Lung (tissue), 11 donors: ENCODE measurements at regions not wholly inside any gene's neighbourhood (a gene's known extent, or its start where the extent isn't known, plus 50 kb on each side); places are given as distances from the start of the nearest gene placed in this dataset.

Experiments
- ATAC-seq: fragments of 200-7000 bp; cut with Tn5 transposase; one replicate; pipeline ENCODE4 v1.9.1; 2020; ENCODE audit warnings: moderate number of reproducible peaks; ENCODE audit not compliant: insufficient read depth, low FRiP score
- DNase-seq, 3 donors: peaks; one replicate each; pipeline ENCODE4 v3.0.0-alpha.2; 2013 to 2017
- H3K27ac ChIP-seq, 2 donors: one replicate each; pipeline ENCODE4 v1.5.1; 2013; ENCODE audit warnings: mild to moderate bottlenecking in 2 of 2, moderate library complexity in 2 of 2, control low read depth in 1 of 2, inconsistent platforms in 1 of 2, low read depth in 1 of 2, low read length in 1 of 2
- H3K27me3 ChIP-seq, 3 donors: one replicate each; pipeline ENCODE4 v1.5.1; 2013; ENCODE audit warnings: low read length in 2 of 3; ENCODE audit not compliant: control insufficient read depth in 3 of 3, insufficient read depth in 3 of 3
- H3K36me3 ChIP-seq, 4 donors: one replicate each; pipeline ENCODE4 v1.5.1; 2013; ENCODE audit warnings: low read length in 4 of 4, mild to moderate bottlenecking in 1 of 4, moderate library complexity in 1 of 4; ENCODE audit not compliant: control insufficient read depth in 4 of 4, insufficient read depth in 4 of 4
- H3K4me1 ChIP-seq, 5 donors: one replicate each; pipeline ENCODE4 v1.5.1; 2013; ENCODE audit warnings: low read length in 5 of 5, mild to moderate bottlenecking in 2 of 5, moderate library complexity in 1 of 5; ENCODE audit not compliant: control insufficient read depth in 5 of 5, insufficient read depth in 5 of 5
- H3K4me3 ChIP-seq: one replicate; pipeline ENCODE4 v1.5.1; 2013; ENCODE audit warnings: mild to moderate bottlenecking, control low read depth, moderate library complexity
- H3K9ac ChIP-seq, 2 donors: one replicate each; pipeline ENCODE4 v1.5.1; 2013; ENCODE audit warnings: low read length in 2 of 2, control low read depth in 1 of 2; ENCODE audit not compliant: insufficient read depth in 1 of 2
- H3K9me3 ChIP-seq, 4 donors: one replicate each; pipeline ENCODE4 v1.5.1; 2013; ENCODE audit warnings: low read length in 3 of 4, mild to moderate bottlenecking in 1 of 4, moderate library complexity in 1 of 4; ENCODE audit not compliant: control insufficient read depth in 4 of 4, insufficient read depth in 3 of 4
- WGBS, 2 donors: extraction: QIAGEN DNeasy Blood & Tissue Kit; methylation state at CpG; one replicate each; pipeline ENCODE4 v1.1.7; 2013; 5-methylcytosine and 5-hydroxymethylcytosine counted together
- TF ChIP-seq, protein P1 (sequence below): IDR thresholded peaks from 2 replicates; pipeline ENCODE4 v1.5.1; 2012; ENCODE audit warnings: mild to moderate bottlenecking; ENCODE audit errors: control extremely low read depth, extremely low read depth
- donor health status: control.
- donor health status: control.
- donor health status: Bipolar disorder and iron deficiency.
- donor health status: healthy.
- donor health status: DM: yes; HTN: yes; CAD: no.

GRCh38 chr7:159269745-159270144 lies 125.1 kb upstream of the VIPR2 start:
- Histone ChIP-seq H3K27me3 (no peaks in the 10 kb centered on the region), H3K36me3 (no peaks in the 10 kb centered on the region), H3K27ac (no peak overlapping the region), H3K9me3 (peaks cover 2 to 13% (median 9%) of the 10 kb centered on the region in 4 donors), H3K4me1 (no peaks in the 10 kb centered on the region), H3K4me3 (no peak overlapping the region), H3K9ac (no peak overlapping the region)
- ATAC-seq (no peak), DNase-seq (no peak)
- TF ChIP-seq, protein P1, sequence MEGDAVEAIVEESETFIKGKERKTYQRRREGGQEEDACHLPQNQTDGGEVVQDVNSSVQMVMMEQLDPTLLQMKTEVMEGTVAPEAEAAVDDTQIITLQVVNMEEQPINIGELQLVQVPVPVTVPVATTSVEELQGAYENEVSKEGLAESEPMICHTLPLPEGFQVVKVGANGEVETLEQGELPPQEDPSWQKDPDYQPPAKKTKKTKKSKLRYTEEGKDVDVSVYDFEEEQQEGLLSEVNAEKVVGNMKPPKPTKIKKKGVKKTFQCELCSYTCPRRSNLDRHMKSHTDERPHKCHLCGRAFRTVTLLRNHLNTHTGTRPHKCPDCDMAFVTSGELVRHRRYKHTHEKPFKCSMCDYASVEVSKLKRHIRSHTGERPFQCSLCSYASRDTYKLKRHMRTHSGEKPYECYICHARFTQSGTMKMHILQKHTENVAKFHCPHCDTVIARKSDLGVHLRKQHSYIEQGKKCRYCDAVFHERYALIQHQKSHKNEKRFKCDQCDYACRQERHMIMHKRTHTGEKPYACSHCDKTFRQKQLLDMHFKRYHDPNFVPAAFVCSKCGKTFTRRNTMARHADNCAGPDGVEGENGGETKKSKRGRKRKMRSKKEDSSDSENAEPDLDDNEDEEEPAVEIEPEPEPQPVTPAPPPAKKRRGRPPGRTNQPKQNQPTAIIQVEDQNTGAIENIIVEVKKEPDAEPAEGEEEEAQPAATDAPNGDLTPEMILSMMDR, result no peak
- 95 to 97% methylated on average over 3 of the region's 3 CpGs for WGBS, 2 donors

GRCh38 chr7:159263430-159263829 lies 118.8 kb upstream of the VIPR2 start:
- no peaks in the 10 kb centered on the region for H3K27me3 ChIP-seq
- H3K27ac ChIP-seq, result no peak overlapping the region
- no peaks in the 10 kb centered on the region for H3K36me3 ChIP-seq
- H3K9ac ChIP-seq, result no peak overlapping the region
- H3K4me1 ChIP-seq, result no peaks in the 10 kb centered on the region
- no peak for DNase-seq
- peaks cover 0 to 10% (median 0%) of the 10 kb centered on the region in 4 donors for H3K9me3 ChIP-seq
- ATAC-seq, result no peak
- TF ChIP-seq, protein P1, result no peak
- H3K4me3 ChIP-seq, result no peak overlapping the region

GRCh38 chr7:159253657-159254056 lies 109.0 kb upstream of the VIPR2 start:
- H3K9me3 ChIP-seq, result peaks cover 0 to 4% (median 0%) of the 10 kb centered on the region in 4 donors
- TF ChIP-seq, protein P1, result no peak
- no peak overlapping the region for H3K9ac ChIP-seq
- 30 to 40% methylated on average over 2 of the region's 2 CpGs for WGBS, 2 donors
- no peaks in the 10 kb centered on the region for H3K27me3 ChIP-seq
- no peak overlapping the region for H3K4me3 ChIP-seq
- H3K4me1 ChIP-seq, result no peaks in the 10 kb centered on the region
- no peak overlapping the region for H3K27ac ChIP-seq
- no peaks in the 10 kb centered on the region for H3K36me3 ChIP-seq
- DNase-seq, result no peak
- no peak for ATAC-seq

DNA sequence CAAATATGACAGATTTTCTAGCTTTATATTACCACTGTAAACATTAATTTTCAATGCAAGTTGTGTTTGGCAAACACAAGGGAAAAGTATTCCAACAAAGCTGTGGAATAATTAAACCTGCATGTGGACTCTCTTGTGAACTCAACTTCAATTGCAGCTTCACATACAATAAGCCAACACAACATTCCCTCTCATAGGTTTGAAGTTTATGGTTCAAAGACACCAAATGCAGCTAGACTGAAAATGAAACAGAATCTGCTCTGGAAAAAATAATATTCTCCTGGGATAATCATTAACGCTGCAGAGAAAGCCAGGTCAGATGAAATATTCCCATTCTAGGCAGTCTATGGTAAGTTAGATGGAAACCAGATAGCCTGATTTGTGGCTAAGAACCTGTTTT lies 105.8 kb upstream of the VIPR2 start:
- Histone ChIP-seq H3K4me1 (no peaks in the 10 kb centered on the region), H3K4me3 (no peak overlapping the region), H3K27ac (no peak overlapping the region), H3K9ac (no peak overlapping the region), H3K27me3 (no peaks in the 10 kb centered on the region), H3K9me3 (peaks cover 0 to 4% (median 0%) of the 10 kb centered on the region in 4 donors), H3K36me3 (no peaks in the 10 kb centered on the region)
- TF ChIP-seq, protein P1, result no peak
- WGBS, 2 donors, result 82% methylated on average over 1 of the region's 1 CpG
- no peak for DNase-seq
- no peak for ATAC-seq
